CD14-positive monocyte (primary cell): ENCODE measurements at regions not wholly inside any gene's neighbourhood (a gene's known extent, or its start where the extent isn't known, plus 50 kb on each side); places are given as distances from the start of the nearest gene placed in this dataset.

Experiments used
- DNase-seq, 3 donors: peaks; one replicate each; pipeline ENCODE4 v3.0.0-alpha.2; 2011 to 2022
- H2AFZ ChIP-seq: 2 replicates; pipeline ENCODE4 v1.6.0; 2012; ENCODE audit warnings: mild to moderate bottlenecking, low read depth, low read length, inconsistent platforms; ENCODE audit not compliant: insufficient read depth, poor library complexity, severe bottlenecking
- H3K27ac ChIP-seq, 2 donors: 1 replicate in 1 of 2; 2 replicates in 1 of 2; pipeline ENCODE4 v1.5.1; 2012 to 2013; ENCODE audit warnings: low read length in 2 of 2, control low read depth in 1 of 2, inconsistent platforms in 1 of 2, low read depth in 1 of 2, mild to moderate bottlenecking in 1 of 2
- H3K27me3 ChIP-seq, 2 donors: one replicate each; pipeline versions ENCODE4 v1.6.0 to v1.6.1; 2011 to 2013; ENCODE audit warnings: low read length in 2 of 2; ENCODE audit not compliant: control insufficient read depth in 2 of 2, insufficient read depth in 2 of 2
- H3K36me3 ChIP-seq, 2 donors: replicated peaks in 1 of 2; 1 replicate in 1 of 2; 2 replicates in 1 of 2; pipeline versions ENCODE4 v1.5.1 to v1.6.1; 2012 to 2013; ENCODE audit warnings: low read length in 2 of 2, control low read depth in 1 of 2, inconsistent platforms in 1 of 2, mild to moderate bottlenecking in 1 of 2; ENCODE audit not compliant: insufficient read depth in 2 of 2, control insufficient read depth in 1 of 2
- H3K4me1 ChIP-seq, 2 donors: 1 replicate in 1 of 2; 2 replicates in 1 of 2; pipeline versions ENCODE4 v1.5.1 to v1.6.1; 2012 to 2013; ENCODE audit warnings: low read length in 2 of 2, control low read depth in 1 of 2, inconsistent platforms in 1 of 2, mild to moderate bottlenecking in 1 of 2, moderate library complexity in 1 of 2; ENCODE audit not compliant: insufficient read depth in 2 of 2, control insufficient read depth in 1 of 2
- H3K4me2 ChIP-seq: replicated peaks from 2 replicates; pipeline ENCODE3; 2012; ENCODE audit warnings: low read length, moderate library complexity, mild to moderate bottlenecking; ENCODE audit not compliant: poor library complexity, severe bottlenecking; ENCODE audit errors: extremely low read depth
- H3K4me3 ChIP-seq, 3 experiments: fragments of 200-600 bp in 1 of 3; sonication (generic) in 1 of 3; replicated peaks in 1 of 3; 1 replicate in 2 of 3; 2 replicates in 1 of 3; pipeline ENCODE4 v1.5.1; 2011 to 2013; ENCODE audit warnings: low read length in 3 of 3, mild to moderate bottlenecking in 3 of 3, control low read depth in 2 of 3, low read depth in 2 of 3, inconsistent platforms in 1 of 3, moderate library complexity in 1 of 3
- H3K79me2 ChIP-seq: 2 replicates; pipeline ENCODE4 v1.6.0; 2012; ENCODE audit warnings: mild to moderate bottlenecking, control low read depth, inconsistent platforms, low read length, moderate library complexity; ENCODE audit not compliant: insufficient read depth
- H3K9ac ChIP-seq: 2 replicates; pipeline ENCODE4 v1.6.0; 2017; ENCODE audit warnings: low read length, mild to moderate bottlenecking; ENCODE audit not compliant: insufficient read depth, poor library complexity, severe bottlenecking
- H3K9me3 ChIP-seq, 2 donors: replicated peaks in 1 of 2; 1 replicate in 1 of 2; 2 replicates in 1 of 2; pipeline versions ENCODE4 v1.5.1 to v1.6.1; 2012 to 2013; ENCODE audit warnings: low read length in 2 of 2, control low read depth in 1 of 2; ENCODE audit not compliant: control insufficient read depth in 1 of 2, insufficient read depth in 1 of 2
- H4K20me1 ChIP-seq: 2 replicates; pipeline ENCODE4 v1.6.0; 2012; ENCODE audit warnings: mild to moderate bottlenecking, low read length, control low read depth, moderate library complexity; ENCODE audit not compliant: insufficient read depth
- H3K27ac Mint-ChIP-seq, 7 donors: one replicate each; pipeline ENCODE4 v1.8.0; 2020; ENCODE audit warnings: mild to moderate bottlenecking in 7 of 7, mixed read lengths in 7 of 7, moderate library complexity in 6 of 7, inconsistent platforms in 2 of 7
- H3K27me3 Mint-ChIP-seq, 3 donors: one replicate each; pipeline ENCODE4 v1.8.0; 2021 to 2022; ENCODE audit warnings: low read depth in 3 of 3, mild to moderate bottlenecking in 3 of 3, mixed read lengths in 3 of 3, moderate library complexity in 3 of 3, inconsistent platforms in 1 of 3
- H3K36me3 Mint-ChIP-seq, 2 donors: one replicate each; pipeline ENCODE4 v1.8.0; 2020; ENCODE audit warnings: mixed read lengths in 2 of 2, inconsistent platforms in 1 of 2, mild to moderate bottlenecking in 1 of 2
- H3K4me1 Mint-ChIP-seq: one replicate; pipeline ENCODE4 v1.8.0; 2020; ENCODE audit warnings: mild to moderate bottlenecking, mixed read lengths
- H3K4me3 Mint-ChIP-seq, 2 donors: one replicate each; pipeline ENCODE4 v1.8.0; 2020; ENCODE audit warnings: mild to moderate bottlenecking in 2 of 2, mixed read lengths in 2 of 2, moderate library complexity in 1 of 2
- H3K9me3 Mint-ChIP-seq, 7 donors: one replicate each; pipeline ENCODE4 v1.8.0; 2020 to 2022; ENCODE audit warnings: mixed read lengths in 7 of 7, mild to moderate bottlenecking in 6 of 7, moderate library complexity in 6 of 7, inconsistent platforms in 2 of 7
- WGBS: methylation state at CpG from one replicate; pipeline ENCODE4 v1.1.5; 2013; ENCODE audit warnings: missing lambda C conversion rate; ENCODE audit not compliant: insufficient coverage; 5-methylcytosine and 5-hydroxymethylcytosine counted together
- intact Hi-C, 2 donors: fragments of 100-400 bp; cut with micrococcal nuclease; formaldehyde crosslinking; loops; one replicate each; pipeline versions ENCODE4 v1.15.0 to v1.15.1; 2023
- TF ChIP-seq, protein P1 (sequence below): fragments of 200-600 bp; IDR thresholded peaks from one replicate; pipeline ENCODE4 v1.8.0; 2022; ENCODE audit warnings: antibody characterized with exemption, mild to moderate bottlenecking

DNA sequence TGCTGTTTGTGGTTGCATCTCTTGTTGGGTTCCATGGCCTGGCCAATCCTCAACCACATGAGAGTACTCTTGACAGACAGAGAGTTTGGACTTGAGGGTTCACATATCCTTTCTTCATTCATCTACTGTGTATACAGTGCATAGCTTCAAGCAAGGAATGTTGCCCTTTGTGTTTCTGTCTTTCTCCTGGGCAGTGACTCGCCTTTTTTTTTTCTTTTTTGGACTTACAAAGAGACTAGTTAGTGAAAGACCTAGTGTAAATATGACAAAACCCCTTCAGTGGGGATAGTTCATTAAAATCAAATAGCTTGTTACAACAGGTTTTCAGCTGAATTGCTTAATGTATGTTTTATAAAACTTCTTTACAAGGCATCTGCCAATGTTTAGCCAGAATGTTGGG, 290.2 kb downstream of the FGFR2 start:
- no peaks in the 10 kb centered on the region for H3K36me3 Mint-ChIP-seq
- no peak overlapping the region for H3K4me2 ChIP-seq
- DNase-seq: no peak

DNA sequence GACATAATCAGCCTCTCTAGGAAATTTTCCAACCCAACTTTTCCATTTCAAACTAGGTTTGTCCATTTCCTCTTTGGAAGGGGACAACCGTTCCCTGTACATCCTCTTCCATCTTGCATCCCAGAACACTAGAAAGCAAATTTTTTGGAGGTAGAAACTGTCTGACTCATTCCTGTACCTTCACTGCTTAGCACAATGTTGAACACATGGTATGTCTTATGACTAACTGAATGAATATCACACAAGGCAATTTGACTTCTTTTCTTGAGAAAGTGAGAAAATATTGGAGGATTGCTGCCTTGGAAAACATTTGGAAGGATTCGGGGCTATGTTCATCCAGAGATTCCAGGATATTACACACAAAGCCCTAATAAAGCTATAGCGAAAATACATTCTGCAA, 289.1 kb downstream of the FGFR2 start:
- Mint-ChIP-seq H3K4me1 (no peaks in the 10 kb centered on the region), H3K27ac (no peak overlapping the region), H3K36me3 (no peaks in the 10 kb centered on the region), H3K4me3 (no peak overlapping the region), H3K27me3 (peaks cover 0 to 4% (median 1%) of the 10 kb centered on the region in 3 donors), H3K9me3 (peaks cover 0 to 12% (median 0%) of the 10 kb centered on the region in 7 donors)
- H3K27me3 ChIP-seq: no peaks in the 10 kb centered on the region
- no peaks in the 10 kb centered on the region for H4K20me1 ChIP-seq
- WGBS: 80% methylated on average over 1 of the region's 3 CpGs
- no peak overlapping the region for H2AFZ ChIP-seq
- H3K4me1 ChIP-seq: no peaks in the 10 kb centered on the region
- TF ChIP-seq, protein P1, sequence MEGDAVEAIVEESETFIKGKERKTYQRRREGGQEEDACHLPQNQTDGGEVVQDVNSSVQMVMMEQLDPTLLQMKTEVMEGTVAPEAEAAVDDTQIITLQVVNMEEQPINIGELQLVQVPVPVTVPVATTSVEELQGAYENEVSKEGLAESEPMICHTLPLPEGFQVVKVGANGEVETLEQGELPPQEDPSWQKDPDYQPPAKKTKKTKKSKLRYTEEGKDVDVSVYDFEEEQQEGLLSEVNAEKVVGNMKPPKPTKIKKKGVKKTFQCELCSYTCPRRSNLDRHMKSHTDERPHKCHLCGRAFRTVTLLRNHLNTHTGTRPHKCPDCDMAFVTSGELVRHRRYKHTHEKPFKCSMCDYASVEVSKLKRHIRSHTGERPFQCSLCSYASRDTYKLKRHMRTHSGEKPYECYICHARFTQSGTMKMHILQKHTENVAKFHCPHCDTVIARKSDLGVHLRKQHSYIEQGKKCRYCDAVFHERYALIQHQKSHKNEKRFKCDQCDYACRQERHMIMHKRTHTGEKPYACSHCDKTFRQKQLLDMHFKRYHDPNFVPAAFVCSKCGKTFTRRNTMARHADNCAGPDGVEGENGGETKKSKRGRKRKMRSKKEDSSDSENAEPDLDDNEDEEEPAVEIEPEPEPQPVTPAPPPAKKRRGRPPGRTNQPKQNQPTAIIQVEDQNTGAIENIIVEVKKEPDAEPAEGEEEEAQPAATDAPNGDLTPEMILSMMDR: no peak
- no peak for DNase-seq
- H3K4me2 ChIP-seq: no peak overlapping the region
- no peaks in the 10 kb centered on the region for H3K36me3 ChIP-seq
- no peaks in the 10 kb centered on the region for H3K79me2 ChIP-seq
- no peak overlapping the region for H3K27ac ChIP-seq
- no peak overlapping the region for H3K4me3 ChIP-seq
- peaks cover 0 to 2% of the 10 kb centered on the region in 2 donors for H3K9me3 ChIP-seq
- no peak overlapping the region for H3K9ac ChIP-seq
- intact Hi-C loops: no loop called here

More for the DNA sequence above, 290.2 kb downstream of the FGFR2 start:
- no peaks in the 10 kb centered on the region for H3K9me3 ChIP-seq
- TF ChIP-seq, protein P1: no peak
- Mint-ChIP-seq H3K27me3 (peaks cover 0 to 4% (median 2%) of the 10 kb centered on the region in 3 donors), H3K27ac (no peak overlapping the region), H3K4me1 (no peaks in the 10 kb centered on the region), H3K9me3 (peaks cover 0 to 16% (median 0%) of the 10 kb centered on the region in 7 donors), H3K4me3 (no peak overlapping the region)
- intact Hi-C loops: no loop called here
- no peak overlapping the region for H2AFZ ChIP-seq
- H3K9ac ChIP-seq: no peak overlapping the region
- H3K4me3 ChIP-seq: no peak overlapping the region
- no peaks in the 10 kb centered on the region for H3K79me2 ChIP-seq
- H3K4me1 ChIP-seq: no peaks in the 10 kb centered on the region
- no CpG with 5 or more reads among the region's 1 CpG for WGBS
- no peak overlapping the region for H3K27ac ChIP-seq
- no peaks in the 10 kb centered on the region for H3K36me3 ChIP-seq
- no peaks in the 10 kb centered on the region for H3K27me3 ChIP-seq
- H4K20me1 ChIP-seq: no peaks in the 10 kb centered on the region
